NB4 (cell line): ENCODE measurements at regions not wholly inside any gene's neighbourhood (a gene's known extent, or its start where the extent isn't known, plus 50 kb on each side); places are given as distances from the start of the nearest gene placed in this dataset.
"Not testable (repeated sequence)": the region's sequence is repeated elsewhere in the genome, so short reads cannot be mapped to it uniquely, and the experiment has no call there.

Experiments used
- CTCF ChIP-seq: IDR thresholded peaks from one replicate; pipeline ENCODE4 v1.5.1; 2012; ENCODE audit warnings: low read depth, low read length
- MYC ChIP-seq: IDR thresholded peaks from 2 replicates; pipeline ENCODE4 v1.6.1; 2011; ENCODE audit warnings: low read depth, low read length
- POLR2A ChIP-seq: IDR thresholded peaks from 2 replicates; pipeline ENCODE4 v1.6.1; 2011; ENCODE audit warnings: mild to moderate bottlenecking; ENCODE audit not compliant: insufficient read length; ENCODE audit errors: extremely low read depth

- TF ChIP-seq CTCF, POLR2A, MYC: not testable (repeated sequence)
Measured at GRCh38 chr2:5628484-5628883, 63.7 kb upstream of the SOX11 start.
